Kasumi-1 (cell line): ENCODE measurements at regions not wholly inside any gene's neighbourhood (a gene's known extent, or its start where the extent isn't known, plus 50 kb on each side); places are given as distances from the start of the nearest gene placed in this dataset.

Source experiments
- DNase-seq, 2 experiments: peaks; one replicate each; lab custom pipeline; 2025; lab: John Stamatoyannopoulos, UW

GRCh38 chr4:46594661-46595060, 204.7 kb upstream of the GABRA2 start:
- no peak for DNase-seq

- no peak for DNase-seq
Observed at GRCh38 chr4:46586566-46586965, 196.6 kb upstream of the GABRA2 start.

DNA sequence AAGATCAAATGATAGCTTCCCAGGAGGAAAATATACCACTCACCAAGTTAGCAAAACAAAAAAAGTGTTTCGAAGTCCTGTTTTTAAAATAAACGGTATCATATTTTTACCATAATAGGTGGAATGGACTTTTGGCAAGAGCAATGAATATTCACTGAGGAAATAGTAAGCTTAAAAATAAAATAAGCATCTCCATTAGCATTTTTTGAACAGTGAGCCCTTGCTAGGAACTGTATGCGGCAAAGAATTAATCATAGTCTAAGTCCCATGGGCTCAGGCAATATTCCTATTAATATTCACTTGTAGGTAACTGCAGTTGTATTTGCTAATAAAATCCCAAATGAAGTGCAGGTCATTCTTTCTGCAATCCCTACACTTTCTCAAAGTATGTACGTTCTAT, 191.7 kb upstream of the GABRA2 start:
- no peak for DNase-seq

DNA sequence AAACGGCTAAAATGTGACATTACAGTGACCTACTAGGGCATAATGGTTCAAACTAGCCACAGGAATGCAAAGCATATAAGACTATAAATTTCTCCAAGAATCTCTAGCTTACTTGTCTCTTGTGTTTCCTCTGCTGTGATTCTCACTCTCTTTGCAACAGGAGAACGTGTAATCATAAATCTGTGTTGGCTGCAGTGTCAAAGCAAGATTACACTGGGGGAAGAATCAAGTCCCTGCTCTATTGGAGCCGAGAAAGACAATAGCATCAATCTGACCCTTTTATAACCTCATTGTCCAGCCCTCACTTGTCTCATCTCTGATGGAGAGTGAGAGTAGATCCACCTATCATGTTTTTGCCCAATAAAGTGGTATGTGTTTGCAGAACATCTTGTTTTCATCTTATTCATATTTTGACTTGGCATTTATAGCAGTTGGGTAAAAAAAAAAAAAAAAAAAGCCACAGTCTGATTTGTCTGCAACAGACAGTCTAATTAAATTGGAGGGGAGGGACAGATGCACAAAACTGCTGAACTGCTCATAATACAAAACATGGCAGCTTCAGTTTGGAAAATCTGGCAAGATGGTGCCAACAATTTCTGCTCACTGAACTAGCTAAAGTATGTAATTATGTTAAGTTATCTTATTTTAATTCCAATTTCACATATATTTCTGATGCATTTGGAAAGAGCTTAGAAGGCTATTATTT, 165.0 kb upstream of the GABRA2 start:
- no peak for DNase-seq

DNA sequence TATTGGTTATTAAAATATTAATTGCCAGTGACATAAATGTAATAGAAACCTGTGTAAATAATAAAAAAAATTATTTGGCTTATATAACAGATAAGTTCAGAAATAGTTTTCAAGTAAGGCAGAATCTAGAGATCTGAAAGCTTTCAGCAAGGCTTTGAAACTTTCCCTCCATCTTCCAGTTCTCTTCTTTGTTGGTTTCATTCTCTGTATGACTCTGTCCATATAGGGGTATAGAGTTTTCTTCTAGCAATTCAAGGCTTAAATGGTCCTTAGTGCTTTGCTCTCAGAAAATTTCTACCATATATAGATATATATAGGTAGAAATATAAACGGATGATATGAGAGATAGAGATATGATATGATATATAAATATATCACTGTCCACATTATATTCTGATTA, 160.5 kb upstream of the GABRA2 start:
- no peak for DNase-seq

DNA sequence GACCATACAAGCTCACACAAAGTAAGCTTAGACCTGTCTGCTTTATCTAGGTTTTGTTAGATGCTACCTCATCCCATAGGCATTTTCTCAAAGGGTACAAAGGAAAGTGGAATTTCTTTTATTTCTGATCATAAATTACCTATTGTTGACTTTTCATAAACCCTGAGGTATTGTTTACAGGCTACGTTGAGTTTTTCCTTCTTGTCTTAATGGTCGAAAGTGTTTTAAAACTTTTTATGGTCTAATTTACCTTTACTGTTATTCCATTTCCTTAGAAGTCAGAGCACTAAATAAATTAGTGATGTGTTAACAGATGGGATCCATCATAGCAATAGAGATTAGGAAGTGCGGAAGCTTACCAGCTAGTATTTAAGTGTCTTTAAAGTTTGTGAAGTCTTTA, 159.2 kb upstream of the GABRA2 start:
- no peak for DNase-seq

DNA sequence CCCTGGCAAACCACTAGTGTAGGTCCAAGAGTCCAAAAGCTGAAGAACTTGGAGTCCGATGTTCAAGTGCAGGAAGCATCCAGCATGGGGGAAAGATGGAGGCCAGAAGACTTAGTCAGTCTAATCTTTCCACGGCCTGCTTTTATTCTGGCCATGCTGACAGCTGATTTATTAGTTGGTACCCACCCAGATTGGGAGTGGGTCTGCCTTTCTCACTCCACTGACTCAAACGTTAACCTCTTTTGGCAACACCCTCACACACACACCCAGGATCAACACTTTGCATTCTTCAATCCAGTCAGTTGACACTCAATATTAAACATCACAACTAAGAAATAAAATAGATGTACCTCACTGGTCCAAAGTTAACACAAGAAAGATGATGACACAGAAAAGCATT, 134.8 kb upstream of the GABRA2 start:
- no peak for DNase-seq

DNA sequence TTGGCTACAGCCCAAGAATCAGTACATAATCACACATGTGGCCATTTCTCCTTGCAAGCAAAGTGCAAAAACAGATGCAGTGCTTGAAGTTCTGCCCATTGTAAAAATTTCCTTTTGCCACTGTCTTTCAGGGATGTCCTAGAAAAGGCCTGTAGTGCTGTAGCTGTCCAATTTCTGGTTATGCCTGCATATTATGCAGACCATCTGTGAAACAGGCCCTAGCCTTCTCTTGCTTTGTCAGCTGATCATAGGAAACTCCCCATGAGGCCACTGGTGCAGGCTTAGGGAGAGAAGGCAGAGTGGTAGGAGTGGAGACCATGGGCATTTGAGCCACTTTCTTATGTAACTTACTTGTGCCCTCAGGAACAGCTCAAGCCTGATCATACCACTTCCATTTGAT, 130.4 kb upstream of the GABRA2 start:
- no peak for DNase-seq

DNA sequence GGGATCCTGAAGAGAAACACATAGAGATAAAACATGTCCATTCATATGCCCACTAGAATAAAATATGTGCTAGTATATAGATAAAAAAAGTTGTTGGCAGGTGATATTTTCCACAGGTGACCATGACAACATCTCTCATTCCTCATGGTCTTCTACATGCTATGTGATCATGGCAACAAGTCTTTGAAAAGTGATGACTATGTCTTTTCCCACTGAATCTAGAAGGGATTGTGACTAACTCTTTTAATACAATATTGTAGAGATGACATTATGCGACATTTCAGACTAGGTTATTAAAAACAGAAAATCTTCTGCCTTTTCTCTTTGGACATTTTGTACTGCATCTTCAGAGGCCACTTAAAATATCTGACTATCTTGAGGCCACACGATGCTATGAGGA, 126.0 kb upstream of the GABRA2 start:
- DNase-seq = no peak

DNA sequence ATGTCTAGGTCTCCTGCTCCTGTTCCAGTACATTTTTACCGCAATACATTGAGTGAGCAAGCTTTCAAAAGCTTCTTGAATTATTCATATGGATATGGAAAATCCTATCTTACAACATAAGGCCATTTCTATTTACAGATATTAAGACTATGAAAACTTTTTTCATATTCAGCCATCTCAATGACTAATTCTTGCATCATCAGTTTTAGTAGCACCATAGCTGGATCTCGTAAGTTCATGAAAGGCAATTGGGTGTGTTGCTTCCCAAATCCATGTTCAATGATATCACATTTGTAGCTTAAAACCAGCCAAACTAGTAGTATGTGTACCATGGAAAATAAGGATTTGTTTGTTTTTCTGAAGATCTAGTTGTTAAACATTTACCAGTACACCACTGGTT, 118.3 kb upstream of the GABRA2 start:
- no peak for DNase-seq

DNA sequence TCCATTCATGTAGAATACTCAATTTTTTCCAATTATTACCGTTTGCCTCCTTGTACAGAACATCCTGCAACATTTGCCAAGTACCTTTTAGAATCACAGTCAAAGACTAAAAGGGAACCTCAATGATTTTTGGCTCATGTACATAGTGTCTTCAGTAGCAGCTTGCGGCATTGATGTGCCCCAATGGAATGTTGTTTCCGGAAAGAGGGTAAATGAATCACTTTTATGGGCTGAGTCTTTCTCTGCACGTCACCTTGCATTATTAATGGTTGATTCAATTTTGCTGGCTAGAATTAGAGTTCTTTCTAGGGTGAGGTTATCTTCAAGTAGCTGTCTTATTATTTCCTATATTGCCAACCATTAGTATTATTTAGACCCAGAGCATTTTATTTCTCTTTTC, 116.9 kb upstream of the GABRA2 start:
- DNase-seq = no peak

GRCh38 chr4:46505131-46505530, 115.2 kb upstream of the GABRA2 start:
- no peak for DNase-seq

DNA sequence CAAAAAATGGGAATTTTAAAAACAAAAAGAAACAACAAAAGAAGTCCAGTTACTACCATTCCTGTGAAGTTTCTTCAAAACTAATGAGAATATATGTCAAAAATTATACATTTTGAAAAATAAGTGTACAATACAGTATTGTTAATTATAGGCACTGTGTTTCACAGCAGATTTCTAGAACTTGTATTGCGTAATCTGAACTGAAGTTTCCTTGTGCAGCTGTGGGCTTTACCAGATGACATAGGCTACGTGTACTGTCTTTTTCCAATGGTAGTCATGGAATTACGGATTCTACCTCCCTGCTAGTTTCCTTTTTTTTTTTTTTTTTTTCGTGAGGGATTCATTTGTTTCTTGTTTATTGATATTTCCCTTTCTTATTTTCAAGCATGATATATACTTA, 113.8 kb upstream of the GABRA2 start:
- peak; percentile 51 to 52 for DNase-seq

DNA sequence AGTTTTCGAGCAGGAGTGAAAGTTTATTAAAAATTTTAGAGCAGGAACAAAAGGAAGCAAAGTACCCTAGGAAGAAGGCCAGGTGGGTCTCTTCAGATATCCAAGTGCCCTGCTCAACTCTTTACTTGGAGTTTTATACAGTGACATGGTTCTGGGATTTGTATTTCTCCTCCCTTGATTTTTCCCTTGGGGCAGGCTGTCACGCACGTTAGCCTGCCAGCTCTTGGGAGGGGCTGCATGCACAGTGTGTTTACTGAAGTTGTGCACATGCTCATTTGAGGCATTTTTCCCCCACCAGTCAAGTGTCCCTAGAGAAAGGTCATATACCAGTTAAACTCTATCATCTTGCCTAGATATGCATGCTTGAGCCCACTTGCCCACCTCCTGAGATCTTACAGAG, 102.5 kb upstream of the GABRA2 start:
- no peak for DNase-seq

DNA sequence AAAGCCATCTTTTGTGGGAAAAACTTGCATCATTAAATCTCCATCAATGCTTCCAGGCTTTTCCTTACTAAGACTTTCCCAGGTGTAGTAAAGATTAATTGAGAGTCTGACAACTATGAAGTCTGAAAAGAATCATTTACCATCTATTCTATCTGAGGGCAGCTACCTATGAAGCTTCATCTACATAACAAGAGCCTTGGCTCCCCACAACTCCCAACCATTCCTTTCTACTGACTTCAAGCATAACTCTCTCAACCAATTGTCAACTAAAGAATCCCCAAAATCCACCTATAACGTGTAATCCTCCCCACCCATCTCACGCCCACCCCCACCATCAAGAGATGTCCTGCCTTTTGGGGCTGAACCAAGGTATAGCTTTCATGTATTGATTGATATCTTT, 101.5 kb upstream of the GABRA2 start:
- no peak for DNase-seq

- no peak for DNase-seq
Observed at GRCh38 chr4:46484881-46485280, 95.0 kb upstream of the GABRA2 start.

- no peak for DNase-seq
Observed at GRCh38 chr4:46462733-46463132, 72.8 kb upstream of the GABRA2 start.

- DNase-seq = no peak
Observed at GRCh38 chr4:46459308-46459707, 69.4 kb upstream of the GABRA2 start.

DNA sequence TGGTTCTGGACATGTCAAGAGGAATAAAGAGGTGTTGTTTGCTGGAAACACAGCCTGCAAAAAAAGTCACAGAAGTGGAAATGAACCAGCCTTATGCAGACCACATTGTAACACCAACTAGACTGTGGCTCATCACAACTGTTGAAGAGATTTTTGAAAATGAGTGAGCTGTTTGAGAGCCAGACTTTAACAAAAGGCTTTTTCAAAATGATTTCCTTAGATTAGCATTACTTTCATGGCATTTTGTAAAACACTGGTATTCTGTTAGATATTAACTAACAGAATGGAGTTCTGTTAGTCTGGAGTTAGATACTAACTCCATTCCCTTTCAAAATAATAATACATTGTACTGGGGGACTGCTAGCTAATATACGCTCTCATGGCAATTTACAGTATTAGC, 60.6 kb upstream of the GABRA2 start:
- DNase-seq = no peak

- no peak for DNase-seq
Observed at GRCh38 chr4:46445710-46446314, 55.9 kb upstream of the GABRA2 start.

DNA sequence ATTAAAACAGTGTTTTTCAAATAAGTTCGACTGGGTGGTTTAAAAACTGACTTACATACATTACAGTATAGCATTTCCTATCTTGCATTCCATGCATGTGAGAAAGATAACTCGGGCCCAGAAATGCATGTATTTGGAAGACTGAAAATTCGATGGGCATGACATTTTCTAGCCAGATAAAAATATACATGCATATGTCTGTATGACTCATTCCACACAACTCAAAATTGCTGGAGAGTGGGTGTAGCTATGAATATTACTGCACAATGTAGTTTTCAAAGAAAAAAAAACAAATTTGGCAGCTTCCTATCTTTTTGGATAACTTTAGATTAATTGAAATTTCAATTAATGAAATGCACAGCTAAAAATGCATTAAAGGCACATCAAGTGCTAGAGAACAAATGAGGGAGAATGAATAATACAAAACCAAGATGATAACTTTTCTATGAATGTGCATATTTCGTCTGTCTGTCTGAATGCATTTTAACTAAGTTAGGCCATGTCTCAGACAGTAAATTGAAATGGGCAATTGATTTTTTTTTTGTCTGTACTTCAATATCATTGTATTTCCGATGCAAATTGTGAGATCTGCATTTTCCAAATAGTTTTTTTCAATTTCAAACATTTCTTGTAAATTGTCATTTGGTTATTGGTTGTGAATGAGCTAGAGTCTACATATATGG, 54.5 kb upstream of the GABRA2 start:
- no peak for DNase-seq

GRCh38 chr4:46442963-46443362, 53.0 kb upstream of the GABRA2 start:
- DNase-seq = no peak

- no peak for DNase-seq
Observed at GRCh38 chr4:46441136-46441859, 51.4 kb upstream of the GABRA2 start.
